Hepatocyte (in vitro differentiated cells): ENCODE measurements at regions not wholly inside any gene's neighbourhood (a gene's known extent, or its start where the extent isn't known, plus 50 kb on each side); places are given as distances from the start of the nearest gene placed in this dataset.

Source experiments
- DNase-seq: peaks from one replicate; pipeline ENCODE4 v3.0.0-alpha.2; 2016; ENCODE audit warnings: low spot score
- H2AFZ ChIP-seq: fragments of 200-600 bp; sonication (generic); 2 replicates; pipeline ENCODE4 v1.6.0; 2016; ENCODE audit warnings: antibody characterized with exemption, mild to moderate bottlenecking
- H3K27ac ChIP-seq: fragments of 200-600 bp; sonication (generic); 2 replicates; pipeline ENCODE4 v1.5.1; 2016; ENCODE audit warnings: mild to moderate bottlenecking
- H3K27me3 ChIP-seq: fragments of 200-600 bp; sonication (generic); 2 replicates; pipeline ENCODE4 v1.6.1; 2016
- H3K36me3 ChIP-seq: fragments of 200-600 bp; sonication (generic); replicated peaks from 2 replicates; pipeline ENCODE4 v1.5.1; 2016; ENCODE audit warnings: low read depth; ENCODE audit not compliant: insufficient read depth
- H3K4me1 ChIP-seq: fragments of 200-600 bp; sonication (generic); 2 replicates; pipeline ENCODE4 v1.5.1; 2016; ENCODE audit warnings: mild to moderate bottlenecking, moderate library complexity; ENCODE audit not compliant: insufficient read depth
- H3K4me2 ChIP-seq: fragments of 200-600 bp; sonication (generic); 2 replicates; pipeline ENCODE4 v1.6.0; 2016
- H3K4me3 ChIP-seq: fragments of 200-600 bp; sonication (generic); 2 replicates; pipeline ENCODE4 v1.5.1; 2016; ENCODE audit warnings: mild to moderate bottlenecking
- H3K79me2 ChIP-seq: fragments of 200-600 bp; sonication (generic); 2 replicates; pipeline ENCODE4 v1.6.0; 2017; ENCODE audit warnings: mild to moderate bottlenecking
- H3K9me2 ChIP-seq: fragments of 200-600 bp; sonication (generic); replicated peaks from 2 replicates; pipeline ENCODE4 v1.6.0; 2017; ENCODE audit warnings: mild to moderate bottlenecking; ENCODE audit not compliant: insufficient read depth
- H3K9me3 ChIP-seq: fragments of 200-600 bp; sonication (generic); 2 replicates; pipeline ENCODE4 v1.5.1; 2016; ENCODE audit warnings: low read depth, mild to moderate bottlenecking
- H4K20me1 ChIP-seq: fragments of 200-600 bp; sonication (generic); 2 replicates; pipeline ENCODE4 v1.6.0; 2016; ENCODE audit warnings: mild to moderate bottlenecking; ENCODE audit not compliant: insufficient read depth, poor library complexity, severe bottlenecking
- CTCF ChIP-seq: fragments of 200-600 bp; sonication (generic); IDR thresholded peaks from 2 replicates; pipeline ENCODE4 v1.5.1; 2016; ENCODE audit warnings: antibody characterized with exemption, mild to moderate bottlenecking; ENCODE audit not compliant: poor library complexity
- EZH2 ChIP-seq: fragments of 200-600 bp; sonication (generic); IDR thresholded peaks from 2 replicates; pipeline ENCODE4 v1.6.1; 2016; ENCODE audit warnings: antibody characterized with exemption, mild to moderate bottlenecking, borderline replicate concordance
- EZH2phosphoT487 ChIP-seq: fragments of 200-600 bp; sonication (generic); IDR thresholded peaks from one replicate; pipeline ENCODE4 v1.6.1; 2018; ENCODE audit warnings: antibody characterized with exemption, mild to moderate bottlenecking, low read depth, moderate library complexity; ENCODE audit not compliant: unreplicated experiment, severe bottlenecking
- WGBS: methylation state at CpG from one replicate; pipeline ENCODE4 v1.1.6; 2016; ENCODE audit warnings: low lambda C conversion rate; ENCODE audit errors: missing lambda C conversion rate; 5-methylcytosine and 5-hydroxymethylcytosine counted together

- Histone ChIP-seq H3K27me3 (peaks cover 69% of the 10 kb centered on the region), H3K4me3 (peak overlapping the region; percentile 11), H3K27ac (no peak overlapping the region), H3K79me2 (no peaks in the 10 kb centered on the region), H2AFZ (no peak overlapping the region), H3K9me2 (no peaks in the 10 kb centered on the region), H3K36me3 (no peaks in the 10 kb centered on the region), H4K20me1 (no peaks in the 10 kb centered on the region), H3K4me1 (peaks cover 20% of the 10 kb centered on the region), H3K4me2 (peak overlapping the region; percentile 76), H3K9me3 (no peaks in the 10 kb centered on the region)
- DNase-seq, result no peak
- 2% methylated on average over 2 of the region's 2 CpGs for WGBS
- no peak for TF ChIP-seq EZH2phosphoT487
- TF ChIP-seq EZH2, result peak; percentile 1
Observed at GRCh38 chr5:88142636-88142885, 126.1 kb downstream of the TMEM161B start.

DNA sequence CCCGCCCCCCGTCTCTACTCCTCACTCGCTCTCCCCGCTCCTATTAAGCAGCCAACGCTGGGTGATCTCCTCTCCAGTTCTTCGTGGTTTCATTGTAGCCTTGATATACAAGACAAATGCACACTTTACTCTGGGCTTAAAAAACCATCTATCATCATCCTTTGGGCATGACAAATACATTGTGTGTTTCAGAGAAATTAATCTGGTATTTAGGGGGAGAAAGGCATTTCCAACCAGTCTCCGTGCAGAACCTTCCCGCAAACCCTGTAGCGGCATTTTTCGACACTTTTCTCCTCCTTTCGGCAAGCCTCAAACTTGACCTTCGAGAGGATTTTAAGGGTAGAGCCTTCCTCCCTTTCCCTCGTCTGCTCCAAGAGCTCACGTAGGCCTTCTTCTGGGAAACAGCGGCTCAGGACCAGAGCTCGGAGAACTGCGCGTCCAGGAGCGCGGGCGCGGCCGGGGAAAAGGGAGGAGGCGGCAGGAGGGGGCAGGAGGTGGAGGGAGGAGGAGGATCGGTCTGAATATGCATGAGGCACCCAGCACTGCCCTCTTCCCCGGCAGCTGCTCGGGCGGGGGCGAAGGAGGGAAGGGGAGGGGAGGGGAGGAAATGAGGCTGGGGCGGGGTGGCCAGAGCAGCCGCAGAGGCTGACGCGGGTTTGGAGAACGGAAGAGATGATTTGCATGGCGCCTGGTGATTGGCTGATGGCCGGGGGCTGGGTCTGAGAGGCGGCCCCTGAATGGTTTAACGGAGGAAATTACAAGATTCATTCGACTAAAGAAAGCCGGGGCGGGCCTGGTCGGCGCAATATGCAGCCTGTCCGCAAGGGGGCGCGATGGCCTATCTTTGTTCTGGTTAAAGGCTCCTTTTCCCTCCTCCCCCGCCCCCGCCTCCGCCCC, 127.5 kb downstream of the TMEM161B start:
- Histone ChIP-seq H3K9me2 (no peaks in the 10 kb centered on the region), H4K20me1 (no peaks in the 10 kb centered on the region), H3K27ac (no peak overlapping the region), H3K27me3 (peaks cover 60% of the 10 kb centered on the region), H3K4me2 (peak overlapping the region; percentile 80), H3K9me3 (no peaks in the 10 kb centered on the region), H3K4me3 (peak overlapping the region; percentile 24), H3K4me1 (peaks cover 19% of the 10 kb centered on the region), H3K79me2 (no peaks in the 10 kb centered on the region), H3K36me3 (no peaks in the 10 kb centered on the region), H2AFZ (peak overlapping the region; percentile 46)
- DNase-seq, result peak; percentile 98
- WGBS, result under 1% methylated on average over 28 of the region's 49 CpGs
- TF ChIP-seq CTCF, result peak; percentile 91
- TF ChIP-seq EZH2, result no peak

GRCh38 chr5:88140396-88140855, 128.2 kb downstream of the TMEM161B start:
- Histone ChIP-seq H3K27me3 (peaks cover 55% of the 10 kb centered on the region), H3K79me2 (no peaks in the 10 kb centered on the region), H4K20me1 (no peaks in the 10 kb centered on the region), H3K27ac (no peak overlapping the region), H2AFZ (peak overlapping the region; percentile 46), H3K4me3 (peak overlapping the region; percentile 24), H3K9me3 (no peaks in the 10 kb centered on the region), H3K36me3 (no peaks in the 10 kb centered on the region), H3K9me2 (no peaks in the 10 kb centered on the region), H3K4me1 (peaks cover 13% of the 10 kb centered on the region), H3K4me2 (peak overlapping the region; percentile 80)
- 10% methylated on average over 15 of the region's 15 CpGs for WGBS
- DNase-seq, result no peak
- TF ChIP-seq EZH2phosphoT487 (no peak), CTCF (no peak), EZH2 (no peak)

- H3K4me3 ChIP-seq, result no peak overlapping the region
- no peak overlapping the region for H3K27ac ChIP-seq
- H3K79me2 ChIP-seq, result no peaks in the 10 kb centered on the region
- H4K20me1 ChIP-seq, result no peaks in the 10 kb centered on the region
- no peaks in the 10 kb centered on the region for H3K36me3 ChIP-seq
- H2AFZ ChIP-seq, result no peak overlapping the region
- TF ChIP-seq EZH2phosphoT487, result no peak
- TF ChIP-seq EZH2, result no peak
- TF ChIP-seq CTCF, result no peak
- no peaks in the 10 kb centered on the region for H3K9me3 ChIP-seq
- H3K4me2 ChIP-seq, result no peak overlapping the region
- no peak for DNase-seq
- 96% methylated on average over 5 of the region's 5 CpGs for WGBS
- H3K27me3 ChIP-seq, result peaks cover 8% of the 10 kb centered on the region
- H3K4me1 ChIP-seq, result no peaks in the 10 kb centered on the region
- H3K9me2 ChIP-seq, result no peaks in the 10 kb centered on the region
Observed at GRCh38 chr5:88130211-88130815, 138.3 kb downstream of the TMEM161B start.
